ENCODE measurements at regions not wholly inside any gene's neighbourhood (a gene's known extent, or its start where the extent isn't known, plus 50 kb on each side); places are given as distances from the start of the nearest gene placed in this dataset.
"Not testable (repeated sequence)": the region's sequence is repeated elsewhere in the genome, so short reads cannot be mapped to it uniquely, and the experiment has no call there.

- no peak for DNase-seq
These were observed 180.8 kb upstream of the MMADHC start for GRCh38 chr2:149768320-149768799.

DNA sequence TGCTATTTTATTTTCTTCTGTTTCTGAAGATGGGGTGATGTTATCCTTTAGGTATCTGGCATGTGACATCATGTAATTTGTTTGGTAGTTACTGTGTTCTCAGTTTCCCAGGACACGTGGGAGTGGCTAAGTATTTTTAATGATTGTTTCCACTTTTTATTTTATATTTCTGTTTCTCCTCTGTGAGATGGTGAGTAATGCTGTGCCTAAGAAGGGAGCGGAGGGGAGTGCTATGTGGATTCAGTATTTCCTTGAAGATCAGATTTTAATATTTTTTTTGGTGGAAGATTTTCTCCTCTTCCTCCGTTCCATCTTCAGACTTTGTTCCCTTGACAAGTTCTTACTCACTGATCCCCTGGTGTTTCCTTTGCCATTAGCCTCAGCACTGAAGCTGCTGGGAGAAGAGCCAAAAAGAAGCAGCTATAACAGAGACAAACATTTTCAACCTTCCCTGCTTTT, 180.0 kb upstream of the MMADHC start:
- DNase-seq: no peak

GRCh38 chr2:149766339-149766738, 178.8 kb upstream of the MMADHC start:
- DNase-seq: no peak

DNA sequence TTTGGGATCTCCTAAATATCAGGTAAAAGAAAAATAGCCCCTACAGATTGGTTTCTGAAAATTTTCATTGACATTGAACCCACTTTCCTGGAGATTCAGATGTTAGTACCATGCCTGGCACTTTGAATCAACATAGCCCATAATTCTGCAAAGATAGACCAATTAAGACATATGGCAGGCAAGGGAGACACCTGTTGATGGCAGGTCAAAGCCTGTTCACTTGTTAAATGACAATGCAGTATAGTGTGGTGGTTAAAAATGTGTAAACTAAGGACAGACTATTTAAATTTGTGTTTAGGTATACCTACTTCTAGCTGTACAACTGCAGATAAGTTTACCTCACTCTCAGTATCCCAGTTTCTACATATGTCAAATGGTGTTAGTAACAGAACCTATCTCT, 178.1 kb upstream of the MMADHC start:
- DNase-seq: no peak

- no peak for DNase-seq
These were observed 177.4 kb upstream of the MMADHC start for GRCh38 chr2:149765003-149765402.

DNA sequence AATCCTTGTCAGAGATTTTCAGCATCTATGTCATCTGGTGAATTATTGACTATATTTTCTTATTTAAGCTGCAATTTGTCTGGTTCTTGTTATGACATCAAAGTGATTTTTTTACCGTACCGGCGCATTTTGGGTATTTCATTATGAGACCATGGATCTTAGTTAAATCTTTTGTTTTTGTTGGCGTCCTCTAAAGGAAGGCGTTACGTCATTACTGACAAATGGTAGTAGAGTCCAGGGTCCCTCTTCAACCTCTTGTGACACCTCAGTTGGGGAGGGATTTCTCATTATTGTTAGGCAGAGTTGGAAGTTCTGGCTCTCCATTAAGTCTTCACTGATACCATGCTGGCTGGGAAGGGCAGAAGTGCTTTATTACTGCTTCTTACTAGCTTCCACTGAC, 175.8 kb upstream of the MMADHC start:
- no peak for DNase-seq

GRCh38 chr2:149761611-149762010, 174.0 kb upstream of the MMADHC start:
- no peak for DNase-seq

DNA sequence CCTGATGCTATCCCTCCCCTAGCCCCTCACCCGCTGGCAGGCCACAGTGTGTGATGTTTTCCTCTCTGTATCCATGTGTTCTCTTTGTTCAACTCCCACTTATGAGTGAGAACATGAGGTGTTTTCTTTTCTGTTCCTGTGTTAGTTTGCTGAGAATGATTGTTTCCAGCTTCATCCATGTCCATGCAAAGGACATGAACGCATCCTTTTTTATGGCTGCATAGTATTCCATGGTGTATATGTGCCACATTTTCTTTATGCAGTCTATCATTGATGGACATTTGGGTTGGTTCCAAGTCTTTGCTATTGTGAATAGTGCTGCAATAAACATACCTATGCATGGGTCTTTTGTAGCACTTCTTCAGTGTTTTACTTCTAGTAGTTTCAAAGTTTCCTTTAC, 171.8 kb upstream of the MMADHC start:
- DNase-seq: not testable (repeated sequence)

- DNase-seq: not testable (repeated sequence)
These were observed 167.1 kb upstream of the MMADHC start for GRCh38 chr2:149754722-149755121.

- DNase-seq: no peak
These were observed 159.9 kb upstream of the MMADHC start for GRCh38 chr2:149747456-149747855.

DNA sequence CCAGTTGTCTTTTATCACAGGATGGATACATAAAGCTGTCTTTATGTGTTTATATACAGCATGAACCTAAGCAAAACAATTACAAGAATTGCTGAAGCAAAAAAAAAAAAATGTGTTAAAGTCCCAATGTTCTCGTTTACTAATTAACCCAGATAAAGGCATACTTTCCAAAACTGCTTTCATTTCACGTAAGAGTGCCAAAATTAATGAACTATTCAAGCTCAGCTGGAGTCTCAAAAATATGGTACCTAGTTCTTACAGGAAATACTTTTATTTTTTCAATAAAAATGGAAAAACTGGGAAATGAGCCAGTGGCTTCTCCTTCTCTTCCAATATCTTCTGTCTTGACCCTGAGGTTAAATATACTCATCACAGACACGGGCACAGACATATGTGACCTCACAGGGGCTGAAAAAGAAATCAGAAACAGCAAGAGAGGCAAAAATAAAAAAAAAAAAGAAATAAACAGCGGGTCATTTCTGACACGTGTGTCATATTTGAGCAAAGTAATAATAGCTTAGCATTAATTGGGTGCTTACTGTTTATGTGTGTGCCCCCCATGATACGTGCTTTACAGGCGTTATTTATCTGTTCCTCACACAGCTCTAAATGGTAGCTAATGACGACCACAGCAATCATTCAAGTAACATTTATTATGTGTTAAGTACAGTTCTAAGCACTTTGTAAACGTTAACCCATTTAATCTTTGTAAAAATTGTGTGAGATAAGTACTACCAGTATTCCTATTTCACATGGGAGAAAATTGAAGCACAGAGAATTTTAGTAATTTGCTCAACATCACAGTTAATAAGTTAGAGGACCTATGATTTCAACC, 158.0 kb upstream of the MMADHC start:
- no peak for DNase-seq

DNA sequence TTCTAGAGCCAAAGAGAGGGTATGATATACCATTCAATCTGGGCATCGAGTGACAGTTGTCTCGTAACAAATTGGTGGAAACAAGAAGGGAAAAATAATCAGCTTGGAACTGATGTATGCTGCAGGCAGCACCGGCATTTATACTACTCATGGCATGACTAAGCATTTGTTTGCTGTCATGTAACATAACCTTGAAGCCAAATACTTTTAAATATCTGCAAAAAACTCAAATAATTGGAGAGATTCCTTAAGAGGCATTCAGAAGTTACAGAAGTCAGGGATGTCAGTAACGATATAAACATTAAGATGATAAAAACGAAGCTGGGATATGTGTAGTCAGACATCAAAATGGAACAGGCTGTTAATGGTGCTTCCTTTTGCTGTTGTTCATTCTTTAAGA, 157.3 kb upstream of the MMADHC start:
- no peak for DNase-seq

- no peak for DNase-seq
These were observed 156.4 kb upstream of the MMADHC start for GRCh38 chr2:149743842-149744448.

GRCh38 chr2:149741646-149742045, 154.1 kb upstream of the MMADHC start:
- no peak for DNase-seq

DNA sequence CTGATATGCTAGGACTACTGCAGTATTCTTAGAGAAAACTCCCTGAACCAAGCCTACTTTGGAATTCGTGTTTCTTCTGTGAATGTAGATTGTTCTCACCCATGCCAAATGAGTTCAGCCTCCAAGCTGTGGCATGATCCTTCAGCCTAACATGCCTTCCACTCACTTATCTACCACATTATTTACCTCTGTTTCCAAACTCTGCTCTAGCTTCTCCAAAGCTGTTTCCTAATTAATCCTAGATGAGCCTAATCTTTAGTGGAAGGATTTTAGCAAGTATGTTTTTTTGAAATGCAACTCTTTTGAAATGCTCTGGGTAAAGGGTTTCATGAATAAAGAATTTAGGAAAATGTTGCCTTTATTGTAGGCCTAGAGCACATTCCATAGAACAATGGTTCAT, 152.9 kb upstream of the MMADHC start:
- DNase-seq: no peak

GRCh38 chr2:149739883-149740265, 152.3 kb upstream of the MMADHC start:
- no peak for DNase-seq

GRCh38 chr2:149739171-149739882, 151.8 kb upstream of the MMADHC start:
- no peak for DNase-seq

DNA sequence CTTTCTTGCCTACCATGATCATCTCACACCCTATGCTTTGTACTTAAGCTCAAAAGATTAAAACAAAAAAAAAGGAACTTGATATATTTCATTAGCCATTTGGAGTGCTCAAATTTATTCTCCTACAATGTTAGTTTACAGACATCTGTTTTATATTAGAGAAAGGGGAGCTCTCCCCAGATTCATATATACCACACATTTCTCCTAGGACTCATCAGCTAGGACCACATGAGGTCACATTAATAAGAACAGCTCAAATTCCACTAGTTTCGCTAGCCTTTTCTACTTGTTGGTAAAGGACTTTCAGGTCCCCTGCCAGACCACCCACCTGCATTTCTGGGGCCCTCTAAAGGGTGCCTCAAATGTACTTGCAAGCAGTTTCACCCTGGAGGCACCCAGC, 151.2 kb upstream of the MMADHC start:
- DNase-seq: no peak

DNA sequence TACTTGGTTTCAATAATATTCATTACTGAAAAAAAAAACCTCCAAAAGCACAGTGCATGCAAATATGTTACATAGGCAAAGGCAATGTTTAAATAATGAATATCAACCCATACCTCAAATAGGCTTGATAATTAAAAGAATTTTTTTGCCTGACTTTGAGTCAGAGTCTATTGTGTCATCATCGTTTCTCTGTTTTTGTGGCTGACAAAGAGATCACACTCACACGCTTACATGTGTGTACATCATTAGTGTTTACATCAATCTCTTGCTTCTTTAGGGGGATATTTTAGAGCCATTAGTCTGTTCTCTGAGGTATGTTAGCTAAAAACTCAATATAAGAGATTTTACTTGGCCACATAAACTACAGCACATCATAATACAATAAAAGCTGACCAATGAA, 150.3 kb upstream of the MMADHC start:
- no peak for DNase-seq

GRCh38 chr2:149735237-149735958, 147.8 kb upstream of the MMADHC start:
- DNase-seq: no peak

DNA sequence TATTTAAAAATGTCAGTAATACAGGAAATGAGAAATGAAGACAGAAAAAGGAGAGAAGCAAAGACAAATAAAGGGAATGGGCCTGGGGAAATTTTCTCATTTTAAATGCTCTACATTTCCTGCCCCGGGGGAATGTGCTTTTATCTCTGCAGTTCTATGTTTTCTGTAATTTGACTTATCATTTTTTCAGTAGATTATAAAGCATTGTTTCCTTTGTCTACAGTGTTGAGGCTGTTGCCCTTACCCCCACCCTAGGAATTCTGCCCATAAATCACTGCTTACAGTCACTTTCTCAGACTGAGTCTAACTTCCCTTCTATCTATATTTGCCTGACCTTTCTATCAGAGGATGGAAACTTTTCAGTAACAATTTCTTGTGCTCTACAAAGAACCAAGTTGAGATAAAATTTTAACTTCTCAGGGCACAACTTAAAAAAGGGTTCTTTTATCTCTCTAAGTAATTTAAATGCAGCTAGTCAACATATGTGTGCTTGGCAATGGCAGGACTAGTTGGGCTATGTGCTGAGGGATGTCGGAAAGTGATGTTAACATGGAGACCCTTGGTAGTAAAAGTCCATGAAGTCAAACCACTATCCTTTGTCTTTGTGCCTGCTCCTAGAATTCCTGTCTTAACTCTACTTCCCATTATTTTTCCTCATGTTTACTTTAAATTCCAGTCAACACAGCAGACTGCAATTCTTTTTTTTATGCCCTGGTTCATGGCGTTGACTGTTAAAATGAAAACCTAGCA, 146.5 kb upstream of the MMADHC start:
- DNase-seq: no peak

DNA sequence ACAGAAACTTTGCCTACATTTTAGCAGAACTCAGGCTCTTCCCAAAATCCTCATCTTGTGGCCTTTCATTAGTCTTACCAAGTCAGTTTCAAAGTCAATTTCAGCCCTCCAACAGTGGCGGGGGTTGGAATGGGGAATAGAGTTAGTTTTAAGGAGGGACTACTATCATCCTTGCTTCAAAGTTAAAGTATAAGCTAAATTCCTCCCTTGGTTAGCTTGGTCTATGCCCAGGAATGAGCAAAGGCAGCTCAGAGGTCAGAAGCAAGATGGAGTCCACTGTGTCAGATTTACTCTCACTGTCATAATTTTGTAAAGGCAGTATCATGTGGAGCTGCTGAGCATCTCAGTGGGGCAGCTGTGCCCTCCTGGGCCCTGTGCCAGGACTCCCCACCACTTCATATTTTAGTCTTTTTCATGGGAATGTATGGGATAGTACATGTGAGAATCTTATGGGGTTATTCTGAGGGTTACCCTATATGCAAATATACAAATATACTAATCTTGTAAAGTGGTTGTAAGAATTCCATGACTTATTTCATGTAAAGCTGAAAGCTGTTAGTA, 145.2 kb upstream of the MMADHC start:
- DNase-seq: no peak

All from left hindlimb (tissue), 1 donor.